KMS-11 (cell line): ENCODE measurements at regions not wholly inside any gene's neighbourhood (a gene's known extent, or its start where the extent isn't known, plus 50 kb on each side); places are given as distances from the start of the nearest gene placed in this dataset.

Source experiments
- H2AFZ ChIP-seq: fragments of 200-600 bp; sonication (generic); 2 replicates; pipeline ENCODE4 v1.6.1; 2016; ENCODE audit warnings: antibody characterized with exemption, mixed run types, low read depth
- H3K27ac ChIP-seq: fragments of 200-600 bp; sonication (generic); 2 replicates; pipeline ENCODE4 v1.6.1; 2016; ENCODE audit warnings: mild to moderate bottlenecking, mixed run types
- H3K27me3 ChIP-seq: fragments of 200-600 bp; sonication (generic); 2 replicates; pipeline ENCODE4 v1.6.1; 2017; ENCODE audit warnings: mild to moderate bottlenecking, low read depth, mixed run types, moderate library complexity; ENCODE audit not compliant: insufficient read depth
- H3K36me3 ChIP-seq: fragments of 200-600 bp; sonication (generic); 2 replicates; pipeline ENCODE4 v1.6.1; 2017; ENCODE audit warnings: mild to moderate bottlenecking, mixed run types; ENCODE audit not compliant: insufficient read depth
- H3K4me1 ChIP-seq: fragments of 200-600 bp; sonication (generic); 2 replicates; pipeline ENCODE4 v1.6.1; 2016; ENCODE audit warnings: mild to moderate bottlenecking, low read depth, mixed run types; ENCODE audit not compliant: poor library complexity, severe bottlenecking
- H3K4me2 ChIP-seq: fragments of 200-600 bp; sonication (generic); 2 replicates; pipeline ENCODE4 v1.7.0; 2016; ENCODE audit warnings: mild to moderate bottlenecking, mixed run types
- H3K4me3 ChIP-seq: fragments of 200-600 bp; sonication (generic); IDR thresholded peaks from 2 replicates; pipeline ENCODE4 v1.6.1; 2017; ENCODE audit warnings: low read depth, low read length, mixed read lengths; ENCODE audit not compliant: insufficient read depth
- H3K79me2 ChIP-seq: fragments of 200-600 bp; sonication (generic); 2 replicates; pipeline ENCODE4 v1.6.1; 2016; ENCODE audit warnings: low read depth, mixed run types; ENCODE audit not compliant: insufficient read depth
- H3K9ac ChIP-seq: fragments of 200-600 bp; sonication (generic); 2 replicates; pipeline ENCODE4 v1.6.1; 2016; ENCODE audit warnings: mild to moderate bottlenecking, mixed run types
- H4K20me1 ChIP-seq: fragments of 200-600 bp; sonication (generic); 2 replicates; pipeline ENCODE4 v1.6.1; 2016; ENCODE audit warnings: mild to moderate bottlenecking, mixed run types; ENCODE audit not compliant: insufficient read depth
- TF ChIP-seq, protein P1 (sequence below): fragments of 200-600 bp; sonication (generic); conservative IDR thresholded peaks from 2 replicates; pipeline ENCODE4 v1.6.1; 2017; ENCODE audit warnings: low read depth, mild to moderate bottlenecking, antibody characterized with exemption, low read length, moderate library complexity, mixed read lengths

- Histone ChIP-seq H2AFZ (no peak overlapping the region), H3K4me1 (no peaks in the 10 kb centered on the region), H3K27ac (no peak overlapping the region), H3K4me2 (no peak overlapping the region), H3K4me3 (no peak overlapping the region), H3K9ac (no peak overlapping the region), H4K20me1 (no peaks in the 10 kb centered on the region), H3K27me3 (no peaks in the 10 kb centered on the region), H3K79me2 (no peaks in the 10 kb centered on the region), H3K36me3 (no peaks in the 10 kb centered on the region)
- TF ChIP-seq, protein P1, sequence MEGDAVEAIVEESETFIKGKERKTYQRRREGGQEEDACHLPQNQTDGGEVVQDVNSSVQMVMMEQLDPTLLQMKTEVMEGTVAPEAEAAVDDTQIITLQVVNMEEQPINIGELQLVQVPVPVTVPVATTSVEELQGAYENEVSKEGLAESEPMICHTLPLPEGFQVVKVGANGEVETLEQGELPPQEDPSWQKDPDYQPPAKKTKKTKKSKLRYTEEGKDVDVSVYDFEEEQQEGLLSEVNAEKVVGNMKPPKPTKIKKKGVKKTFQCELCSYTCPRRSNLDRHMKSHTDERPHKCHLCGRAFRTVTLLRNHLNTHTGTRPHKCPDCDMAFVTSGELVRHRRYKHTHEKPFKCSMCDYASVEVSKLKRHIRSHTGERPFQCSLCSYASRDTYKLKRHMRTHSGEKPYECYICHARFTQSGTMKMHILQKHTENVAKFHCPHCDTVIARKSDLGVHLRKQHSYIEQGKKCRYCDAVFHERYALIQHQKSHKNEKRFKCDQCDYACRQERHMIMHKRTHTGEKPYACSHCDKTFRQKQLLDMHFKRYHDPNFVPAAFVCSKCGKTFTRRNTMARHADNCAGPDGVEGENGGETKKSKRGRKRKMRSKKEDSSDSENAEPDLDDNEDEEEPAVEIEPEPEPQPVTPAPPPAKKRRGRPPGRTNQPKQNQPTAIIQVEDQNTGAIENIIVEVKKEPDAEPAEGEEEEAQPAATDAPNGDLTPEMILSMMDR: no peak
Observed at GRCh38 chr10:63883861-63884260, 362.7 kb downstream of the REEP3 start.

GRCh38 chr10:63884426-63884825, 363.2 kb downstream of the REEP3 start:
- TF ChIP-seq, protein P1: no peak
- H4K20me1 ChIP-seq: no peaks in the 10 kb centered on the region
- H3K4me2 ChIP-seq: no peak overlapping the region

GRCh38 chr10:63885156-63885555, 364.0 kb downstream of the REEP3 start:
- no peaks in the 10 kb centered on the region for H3K36me3 ChIP-seq
- no peak overlapping the region for H3K27ac ChIP-seq
- no peak overlapping the region for H3K4me2 ChIP-seq
- no peak overlapping the region for H3K4me3 ChIP-seq
- no peak overlapping the region for H2AFZ ChIP-seq
- H3K9ac ChIP-seq: no peak overlapping the region
- H3K27me3 ChIP-seq: no peaks in the 10 kb centered on the region
- H4K20me1 ChIP-seq: no peaks in the 10 kb centered on the region
- TF ChIP-seq, protein P1: no peak
- H3K79me2 ChIP-seq: no peaks in the 10 kb centered on the region
- no peaks in the 10 kb centered on the region for H3K4me1 ChIP-seq

More at GRCh38 chr10:63884426-63884825, 363.2 kb downstream of the REEP3 start:
- Histone ChIP-seq H3K27ac (no peak overlapping the region), H3K4me3 (no peak overlapping the region), H3K9ac (no peak overlapping the region), H3K36me3 (no peaks in the 10 kb centered on the region), H3K4me1 (no peaks in the 10 kb centered on the region), H3K27me3 (no peaks in the 10 kb centered on the region), H2AFZ (no peak overlapping the region), H3K79me2 (no peaks in the 10 kb centered on the region)

GRCh38 chr10:63886281-63887022, 365.3 kb downstream of the REEP3 start:
- TF ChIP-seq, protein P1: no peak
- Histone ChIP-seq H3K36me3 (no peaks in the 10 kb centered on the region), H3K4me1 (no peaks in the 10 kb centered on the region), H3K27me3 (no peaks in the 10 kb centered on the region), H3K9ac (no peak overlapping the region), H3K4me2 (no peak overlapping the region), H4K20me1 (no peaks in the 10 kb centered on the region), H2AFZ (no peak overlapping the region), H3K79me2 (no peaks in the 10 kb centered on the region), H3K4me3 (no peak overlapping the region), H3K27ac (no peak overlapping the region)
